SK-N-MC (cell line): ENCODE measurements at regions not wholly inside any gene's neighbourhood (a gene's known extent, or its start where the extent isn't known, plus 50 kb on each side); places are given as distances from the start of the nearest gene placed in this dataset.

ENCODE experiments used
- EZH2 ChIP-seq: fragments of 200-600 bp; sonication (generic); IDR thresholded peaks from one replicate; pipeline ENCODE4 v1.6.1; 2017; ENCODE audit warnings: antibody characterized with exemption
- FOXP2 ChIP-seq: optimal IDR thresholded peaks from 2 replicates; pipeline ENCODE3; 2011; ENCODE audit warnings: mild to moderate bottlenecking, moderate library complexity; ENCODE audit not compliant: insufficient read depth; ENCODE audit errors: extremely low read length, control extremely low read depth
- POLR2AphosphoS5 ChIP-seq: IDR thresholded peaks from 2 replicates; pipeline ENCODE4 v1.6.1; 2012; ENCODE audit warnings: mild to moderate bottlenecking, low read depth, low read length, borderline replicate concordance

DNA sequence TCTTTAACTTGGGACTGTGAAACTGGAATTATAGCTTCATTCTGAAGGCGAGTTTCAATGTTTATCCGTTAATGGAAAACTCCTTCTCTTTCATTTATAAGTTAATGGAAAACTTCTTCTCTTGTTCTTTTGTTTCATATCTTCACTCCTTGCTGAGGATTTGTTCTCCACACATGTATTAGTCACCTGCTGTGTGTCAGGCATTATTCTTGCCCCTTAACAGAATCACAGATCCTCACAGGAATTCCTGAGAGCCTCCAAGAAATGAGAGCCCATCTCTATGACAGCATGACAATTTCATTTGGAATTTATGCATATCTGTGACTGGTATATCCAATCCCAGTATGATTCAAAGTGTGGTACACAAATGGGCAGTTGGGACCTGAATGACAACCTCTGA lies 545.8 kb downstream of the BCL11A start:
- TF ChIP-seq FOXP2 (no peak), POLR2AphosphoS5 (no peak), EZH2 (no peak)
